ENCODE measurements at regions not wholly inside any gene's neighbourhood (a gene's known extent, or its start where the extent isn't known, plus 50 kb on each side); places are given as distances from the start of the nearest gene placed in this dataset.
A peak's percentile ranks its signal among the peaks of the same experiment; 100 is the strongest.

GRCh38 chr6:170029416-170030283 is 261.2 kb downstream of the DLL1 start:
- DNase-seq (ENCODE audit: low read depth): no peak

GRCh38 chr6:170028629-170029345 is 262.1 kb downstream of the DLL1 start:
- DNase-seq (ENCODE audit: low read depth): no peak

- DNase-seq (ENCODE audit: low read depth): no peak
These were observed 263.2 kb downstream of the DLL1 start for GRCh38 chr6:170027647-170028043.

- DNase-seq (ENCODE audit: low read depth): no peak
These were observed 263.9 kb downstream of the DLL1 start for GRCh38 chr6:170026751-170027646.

GRCh38 chr6:170025935-170026750 is 264.7 kb downstream of the DLL1 start:
- DNase-seq (ENCODE audit: low read depth): no peak

GRCh38 chr6:170025341-170025911 is 265.5 kb downstream of the DLL1 start:
- no peak for DNase-seq (ENCODE audit: low read depth)

- peak; percentile 9 for DNase-seq (ENCODE audit: low read depth)
These were observed 265.9 kb downstream of the DLL1 start for GRCh38 chr6:170024940-170025339.

- no peak for DNase-seq (ENCODE audit: low read depth)
These were observed 267.0 kb downstream of the DLL1 start for GRCh38 chr6:170023620-170024521.

- no peak for DNase-seq (ENCODE audit: low read depth)
These were observed 267.9 kb downstream of the DLL1 start for GRCh38 chr6:170022827-170023619.

- no peak for DNase-seq (ENCODE audit: low read depth)
These were observed 268.6 kb downstream of the DLL1 start for GRCh38 chr6:170022291-170022722.

GRCh38 chr6:170021579-170021978 is 269.3 kb downstream of the DLL1 start:
- no peak for DNase-seq (ENCODE audit: low read depth)

GRCh38 chr6:170019818-170020583 is 268.6 kb downstream of the ERMARD start:
- DNase-seq (ENCODE audit: low read depth): no peak

- no peak for DNase-seq (ENCODE audit: low read depth)
These were observed 267.8 kb downstream of the ERMARD start for GRCh38 chr6:170018936-170019817.

GRCh38 chr6:170018422-170018935 is 267.1 kb downstream of the ERMARD start:
- no peak for DNase-seq (ENCODE audit: low read depth)

- no peak for DNase-seq (ENCODE audit: low read depth)
These were observed 266.3 kb downstream of the ERMARD start for GRCh38 chr6:170017603-170018320.

GRCh38 chr6:170013815-170014214 is 262.4 kb downstream of the ERMARD start:
- DNase-seq (ENCODE audit: low read depth): no peak

GRCh38 chr6:170012037-170012330 is 260.6 kb downstream of the ERMARD start:
- no peak for DNase-seq (ENCODE audit: low read depth)

Measured in GM04503 (cell line).